GM19043 (cell line): ENCODE measurements at regions not wholly inside any gene's neighbourhood (a gene's known extent, or its start where the extent isn't known, plus 50 kb on each side); places are given as distances from the start of the nearest gene placed in this dataset.

Source experiments
- ATAC-seq: cut with Tn5 transposase; IDR thresholded peaks from one replicate; pipeline ENCODE4 v1.9.1; 2021; ENCODE audit warnings: low read depth; ENCODE audit not compliant: unreplicated experiment

- ATAC-seq = no peak
Observed at GRCh38 chr2:164439885-164440284, 181.4 kb downstream of the GRB14 start.

- no peak for ATAC-seq
Observed at GRCh38 chr2:164439235-164439634, 182.0 kb downstream of the GRB14 start.

GRCh38 chr2:164438490-164439205 is 182.6 kb downstream of the GRB14 start:
- no peak for ATAC-seq

DNA sequence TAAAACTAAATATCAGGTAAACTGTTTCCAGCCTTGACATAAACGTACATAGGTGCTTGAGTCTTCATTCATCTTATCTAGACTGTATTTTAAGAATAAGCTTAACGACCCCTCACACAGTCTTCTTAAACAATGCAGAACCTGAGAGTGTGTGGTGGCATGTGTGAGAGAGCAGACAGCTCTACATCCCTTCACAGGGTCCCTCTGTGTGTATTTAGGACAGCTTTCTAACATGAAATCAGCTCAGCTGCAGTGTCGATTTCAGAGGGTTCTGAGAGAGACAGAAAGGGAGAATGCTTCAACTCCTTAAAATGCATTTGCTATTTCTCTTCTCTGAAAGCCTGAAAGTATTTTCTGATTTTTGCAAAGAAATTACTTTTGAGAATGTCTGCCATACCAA is 185.2 kb downstream of the GRB14 start:
- no peak for ATAC-seq

- no peak for ATAC-seq
Observed at GRCh38 chr2:164430166-164430783, 191.0 kb downstream of the GRB14 start.

GRCh38 chr2:164429354-164429753 is 191.9 kb downstream of the GRB14 start:
- ATAC-seq = no peak

GRCh38 chr2:164427111-164427510 is 194.2 kb downstream of the GRB14 start:
- no peak for ATAC-seq

- ATAC-seq = no peak
Observed at GRCh38 chr2:164420787-164421186, 200.5 kb downstream of the GRB14 start.

- ATAC-seq = no peak
Observed at GRCh38 chr2:164412831-164413230, 208.5 kb downstream of the GRB14 start.

GRCh38 chr2:164389411-164389810 is 231.9 kb downstream of the GRB14 start:
- ATAC-seq = no peak

DNA sequence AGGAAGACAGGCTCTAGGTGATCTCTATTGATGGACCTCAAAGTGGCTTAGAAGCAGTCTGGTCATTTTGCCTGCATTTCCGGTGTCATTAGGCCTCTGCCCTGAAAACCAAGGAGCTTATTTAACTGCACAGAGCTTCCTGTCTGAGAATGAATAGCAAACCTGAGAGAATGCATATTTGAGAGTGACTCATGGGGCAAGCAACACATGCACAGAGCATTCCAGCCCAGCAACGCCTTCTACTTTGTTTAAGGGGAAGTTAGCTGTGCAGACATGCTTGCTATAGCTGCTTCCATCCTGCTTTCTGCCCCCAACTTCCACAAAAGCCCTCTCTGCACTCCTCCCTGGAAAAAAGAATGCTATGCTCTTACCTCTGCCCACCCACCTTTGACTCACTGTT is 232.8 kb downstream of the GRB14 start:
- peak; percentile 59 for ATAC-seq

GRCh38 chr2:164386231-164386630 is 235.1 kb downstream of the GRB14 start:
- ATAC-seq = no peak

- ATAC-seq = no peak
Observed at GRCh38 chr2:164384434-164384833, 236.8 kb downstream of the GRB14 start.

- no peak for ATAC-seq
Observed at GRCh38 chr2:164371916-164372315, 249.4 kb downstream of the GRB14 start.

DNA sequence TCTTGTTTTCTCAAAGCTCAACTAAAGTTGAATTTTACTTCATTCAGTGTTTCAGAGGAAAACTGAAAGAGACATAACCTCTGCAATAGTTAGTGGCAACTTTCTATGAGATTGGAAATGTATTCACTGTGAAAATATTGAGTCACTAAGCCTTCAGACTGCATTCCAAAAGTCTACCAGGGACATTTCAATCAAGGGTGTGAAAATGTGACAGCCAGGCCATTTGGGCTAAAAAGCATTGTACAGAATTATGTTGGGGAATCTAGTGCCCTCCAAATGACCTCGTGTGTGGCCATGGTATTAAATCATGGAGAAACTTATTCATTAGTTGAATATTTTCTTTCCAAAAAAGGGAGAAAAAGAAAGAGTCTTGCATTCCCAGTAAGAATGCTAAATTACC is 251.9 kb downstream of the GRB14 start:
- no peak for ATAC-seq

DNA sequence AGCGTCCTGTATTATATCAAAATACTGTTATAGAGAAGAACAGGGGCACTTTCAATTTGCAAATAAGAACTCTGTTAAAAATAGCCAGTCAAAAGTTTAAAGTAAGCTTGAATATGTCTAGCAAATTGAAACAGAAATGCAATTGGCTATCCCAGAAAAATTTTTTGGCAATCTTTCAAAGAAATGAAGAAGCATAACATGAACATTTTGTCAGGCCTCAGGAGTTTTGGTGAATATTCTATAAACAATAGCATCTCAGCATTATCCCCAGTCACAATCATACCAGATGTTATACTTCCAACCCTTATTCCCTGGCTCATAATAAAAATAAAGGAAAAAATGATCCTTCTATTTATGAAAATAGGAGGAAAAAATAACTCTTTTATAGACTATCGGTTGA is 252.4 kb downstream of the GRB14 start:
- no peak for ATAC-seq

DNA sequence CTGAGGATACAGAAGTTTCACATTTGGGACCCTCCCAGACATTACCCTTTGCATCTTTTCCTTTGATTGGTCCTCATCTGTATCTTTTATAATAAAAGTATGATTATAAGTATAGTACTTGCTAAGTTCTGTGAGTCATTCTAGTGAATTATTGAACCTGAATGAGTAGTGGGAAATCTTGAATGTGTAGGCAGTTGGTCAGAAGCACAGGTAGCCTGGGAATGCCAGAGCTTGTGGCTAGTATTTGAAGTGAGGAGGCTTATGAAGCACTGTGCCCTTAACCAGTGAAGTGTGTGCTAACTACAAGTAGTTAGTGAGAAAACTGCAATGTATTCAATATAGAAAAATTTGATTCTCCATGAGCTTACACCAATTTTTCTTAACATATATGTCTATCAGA is 257.6 kb downstream of the GRB14 start:
- ATAC-seq = no peak

GRCh38 chr2:164351536-164351935 is 269.7 kb downstream of the GRB14 start:
- ATAC-seq = no peak

GRCh38 chr2:164335947-164336346 is 285.3 kb downstream of the GRB14 start:
- ATAC-seq = no peak

DNA sequence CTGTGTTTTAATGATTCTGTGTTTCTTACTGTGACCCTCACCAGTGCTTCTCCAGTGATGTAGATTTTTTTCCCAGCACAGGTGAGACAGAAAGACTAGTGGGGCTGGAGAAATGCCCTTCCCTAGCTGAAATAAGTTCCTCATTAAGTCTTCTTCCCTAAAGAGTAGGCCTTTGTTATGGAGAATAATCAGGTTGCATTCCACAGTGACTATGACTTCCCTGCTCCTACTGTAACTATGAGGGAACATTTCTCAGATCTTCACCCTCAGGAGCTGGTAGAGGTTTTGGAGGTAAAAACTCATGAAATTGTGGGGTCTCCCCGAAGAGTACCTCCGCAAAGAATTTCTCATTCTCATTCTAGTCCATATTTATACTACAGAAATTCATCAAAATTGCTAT is 286.2 kb downstream of the GRB14 start:
- no peak for ATAC-seq

GRCh38 chr2:164328310-164328709 is 293.0 kb downstream of the GRB14 start:
- no peak for ATAC-seq

GRCh38 chr2:164323978-164324377 is 297.3 kb downstream of the GRB14 start:
- no peak for ATAC-seq
